ENCODE measurements at regions not wholly inside any gene's neighbourhood (a gene's known extent, or its start where the extent isn't known, plus 50 kb on each side); places are given as distances from the start of the nearest gene placed in this dataset.
A peak's percentile ranks its signal among the peaks of the same experiment; 100 is the strongest.
"Not testable (repeated sequence)": the region's sequence is repeated elsewhere in the genome, so short reads cannot be mapped to it uniquely, and the experiment has no call there.

DNA sequence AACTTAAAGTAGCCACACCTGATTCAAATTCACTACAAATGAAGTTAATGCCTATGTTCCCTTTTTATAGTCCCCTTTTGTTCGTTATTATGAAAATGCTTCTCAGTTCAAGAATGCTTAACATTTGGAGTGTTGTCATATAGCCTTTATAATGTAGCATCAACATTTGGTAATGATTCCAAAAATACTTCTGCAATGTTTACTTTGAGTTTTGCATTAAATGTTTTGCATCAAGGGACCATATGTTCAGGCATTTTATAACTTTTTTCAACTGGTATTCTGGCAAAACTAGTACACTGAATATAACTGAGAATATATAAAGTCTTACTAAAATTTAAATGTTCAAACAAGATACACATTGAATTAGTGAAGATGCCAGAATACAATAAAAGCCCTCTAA is 209.6 kb upstream of the SLC16A7 start:
- H3K36me3 ChIP-seq (ENCODE audit: insufficient read depth, low read length) = no peaks in the 10 kb centered on the region
- no peak overlapping the region for H3K4me2 ChIP-seq (ENCODE audit: low read length)
- no peaks in the 10 kb centered on the region for H3K27me3 ChIP-seq (ENCODE audit: control insufficient read depth, insufficient read depth, low read length)
- H3K9me3 ChIP-seq (replicated peaks; ENCODE audit: low read length) = no peaks in the 10 kb centered on the region
- H3K4me1 ChIP-seq (ENCODE audit: control insufficient read depth, insufficient read depth, low read length) = no peaks in the 10 kb centered on the region
- H3K4me3 ChIP-seq (ENCODE audit: low read length) = no peak overlapping the region
- H3K9ac ChIP-seq (ENCODE audit: low read depth, low read length) = no peak overlapping the region

DNA sequence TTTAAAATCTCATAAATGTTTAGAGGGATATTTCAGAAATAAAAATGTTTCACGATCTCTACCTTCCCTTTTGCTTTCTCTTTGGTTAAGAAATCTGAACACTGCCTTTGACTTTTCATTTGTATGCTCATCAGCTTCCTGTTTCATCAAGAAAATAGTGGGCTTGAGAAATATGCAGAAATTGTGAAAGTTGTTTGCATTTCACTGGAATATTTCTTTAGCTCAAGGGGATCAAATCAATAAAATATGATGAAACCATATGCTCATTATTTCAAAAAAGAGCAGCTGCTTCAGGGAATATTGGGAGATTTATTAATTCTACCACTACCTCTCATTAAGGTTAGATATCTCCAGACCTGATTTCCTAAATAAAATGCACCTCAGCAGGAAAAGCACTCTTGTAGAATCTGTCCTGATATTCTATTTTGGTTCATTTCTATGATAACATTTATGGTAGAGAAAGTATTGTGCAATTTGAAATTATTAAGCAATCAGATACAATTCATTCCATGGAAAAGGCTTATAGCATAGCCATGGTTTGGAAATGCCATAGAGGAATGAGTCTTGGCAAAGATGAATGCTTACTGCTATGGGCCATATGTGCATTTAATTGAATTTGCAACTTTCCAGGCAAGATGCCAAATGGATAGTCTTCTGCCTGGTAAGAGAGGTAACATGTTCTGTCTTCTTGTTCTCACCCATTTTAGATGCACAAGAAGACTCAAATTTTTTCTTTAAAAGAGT is 212.6 kb upstream of the SLC16A7 start:
- Histone ChIP-seq H3K4me2 (ENCODE audit: low read length) (peak overlapping the region; percentile 49), H3K4me1 (ENCODE audit: control insufficient read depth, insufficient read depth, low read length) (no peaks in the 10 kb centered on the region), H3K4me3 (ENCODE audit: low read length) (peak overlapping the region; percentile 37), H3K36me3 (ENCODE audit: insufficient read depth, low read length) (no peaks in the 10 kb centered on the region), H3K9me3 (replicated peaks; ENCODE audit: low read length) (no peaks in the 10 kb centered on the region), H3K27me3 (ENCODE audit: control insufficient read depth, insufficient read depth, low read length) (no peaks in the 10 kb centered on the region), H3K9ac (ENCODE audit: low read depth, low read length) (no peak overlapping the region)

DNA sequence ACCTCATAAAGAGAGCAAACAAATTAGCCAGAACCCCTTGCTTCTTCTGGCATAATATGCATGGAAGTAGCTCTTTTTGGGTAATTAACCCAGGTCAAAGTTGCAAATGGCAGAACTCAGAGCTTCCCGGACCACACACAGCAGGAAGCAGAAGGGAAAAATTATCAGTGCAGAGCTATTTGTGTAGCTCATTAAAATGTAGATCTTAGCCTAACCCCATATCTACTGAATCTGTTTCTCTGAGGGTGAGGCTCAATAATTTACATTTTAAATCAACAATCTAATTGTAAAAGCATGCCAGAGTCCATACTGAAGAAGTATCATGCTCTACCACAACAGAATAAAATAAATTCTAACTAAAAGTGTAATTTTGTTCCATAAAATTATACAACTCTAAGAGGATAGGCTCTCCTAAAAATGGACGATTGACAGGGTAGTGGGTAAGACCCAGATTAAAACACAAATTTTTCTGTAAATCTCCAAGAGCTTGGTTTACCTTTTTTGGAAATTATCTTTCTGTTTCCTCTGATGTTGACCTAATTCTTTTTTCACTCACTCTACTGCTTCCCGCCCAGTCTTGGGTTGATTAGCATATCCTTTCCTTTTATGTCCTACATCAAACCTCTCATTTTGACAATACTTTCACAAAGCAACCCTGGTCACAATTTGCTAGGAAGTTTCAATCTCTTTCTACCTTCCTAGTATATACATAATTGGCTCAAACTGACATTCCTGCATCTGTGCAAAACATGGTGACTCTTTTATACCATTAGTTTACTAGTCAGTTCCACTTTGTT is 213.3 kb upstream of the SLC16A7 start:
- Histone ChIP-seq H3K4me1 (ENCODE audit: control insufficient read depth, insufficient read depth, low read length) (no peaks in the 10 kb centered on the region), H3K9me3 (replicated peaks; ENCODE audit: low read length) (no peaks in the 10 kb centered on the region), H3K27me3 (ENCODE audit: control insufficient read depth, insufficient read depth, low read length) (no peaks in the 10 kb centered on the region), H3K9ac (ENCODE audit: low read depth, low read length) (no peak overlapping the region), H3K36me3 (ENCODE audit: insufficient read depth, low read length) (no peaks in the 10 kb centered on the region), H3K4me2 (ENCODE audit: low read length) (peak overlapping the region; percentile 49), H3K4me3 (ENCODE audit: low read length) (peak overlapping the region; percentile 37)

DNA sequence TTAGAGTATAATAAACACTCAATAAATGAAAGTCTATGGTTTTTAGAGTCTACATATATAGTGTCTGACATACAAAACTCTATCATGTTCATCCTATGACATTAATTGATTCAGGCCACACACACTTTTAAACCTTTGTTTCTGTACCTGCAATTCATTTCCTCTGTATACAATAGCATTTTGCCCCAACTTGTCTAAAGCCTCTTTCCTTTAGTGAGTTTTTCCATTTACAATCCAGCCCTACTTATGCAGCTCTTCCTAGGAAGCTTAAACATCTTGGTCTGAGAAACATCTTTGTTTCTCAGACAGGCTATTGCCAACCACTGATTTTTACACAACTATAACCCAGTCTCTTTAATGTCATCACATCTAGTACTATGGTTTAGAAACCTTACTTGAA is 214.7 kb upstream of the SLC16A7 start:
- Histone ChIP-seq H3K4me2 (ENCODE audit: low read length) (no peak overlapping the region), H3K4me3 (ENCODE audit: low read length) (no peak overlapping the region), H3K9me3 (replicated peaks; ENCODE audit: low read length) (no peaks in the 10 kb centered on the region), H3K27me3 (ENCODE audit: control insufficient read depth, insufficient read depth, low read length) (no peaks in the 10 kb centered on the region), H3K36me3 (ENCODE audit: insufficient read depth, low read length) (no peaks in the 10 kb centered on the region), H3K9ac (ENCODE audit: low read depth, low read length) (no peak overlapping the region), H3K4me1 (ENCODE audit: control insufficient read depth, insufficient read depth, low read length) (no peaks in the 10 kb centered on the region)

DNA sequence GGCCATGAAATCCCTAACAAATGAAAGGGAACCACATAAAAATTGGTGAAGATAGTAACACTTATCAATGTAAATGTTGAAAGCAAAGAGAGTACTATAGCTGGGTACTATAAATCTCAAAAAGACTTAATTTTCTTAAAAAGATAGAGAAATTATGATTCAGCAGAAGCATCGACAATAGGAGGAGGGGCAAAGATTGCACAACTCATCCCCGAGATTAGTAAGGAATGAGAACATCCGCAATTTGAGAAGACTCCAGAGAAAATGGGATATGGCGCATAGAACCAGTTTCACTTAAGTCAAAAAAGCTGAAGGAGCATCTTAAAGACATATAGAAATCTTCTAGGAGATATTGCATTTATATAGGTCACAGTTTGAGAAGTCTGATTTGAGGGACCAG is 220.2 kb upstream of the SLC16A7 start:
- Histone ChIP-seq H3K4me3 (ENCODE audit: low read length) (no peak overlapping the region), H3K4me1 (ENCODE audit: control insufficient read depth, insufficient read depth, low read length) (no peaks in the 10 kb centered on the region), H3K4me2 (ENCODE audit: low read length) (no peak overlapping the region), H3K9ac (ENCODE audit: low read depth, low read length) (no peak overlapping the region), H3K27me3 (ENCODE audit: control insufficient read depth, insufficient read depth, low read length) (no peaks in the 10 kb centered on the region), H3K9me3 (replicated peaks; ENCODE audit: low read length) (no peaks in the 10 kb centered on the region), H3K36me3 (ENCODE audit: insufficient read depth, low read length) (no peaks in the 10 kb centered on the region)

GRCh38 chr12:59374783-59375182 is 221.0 kb upstream of the SLC16A7 start:
- H3K9me3 ChIP-seq (replicated peaks; ENCODE audit: low read length) = no peaks in the 10 kb centered on the region
- H3K27me3 ChIP-seq (ENCODE audit: control insufficient read depth, insufficient read depth, low read length) = no peaks in the 10 kb centered on the region
- H3K36me3 ChIP-seq (ENCODE audit: insufficient read depth, low read length) = no peaks in the 10 kb centered on the region
- H3K4me2 ChIP-seq (ENCODE audit: low read length) = no peak overlapping the region
- H3K4me3 ChIP-seq (ENCODE audit: low read length) = no peak overlapping the region
- H3K9ac ChIP-seq (ENCODE audit: low read depth, low read length) = no peak overlapping the region
- no peaks in the 10 kb centered on the region for H3K4me1 ChIP-seq (ENCODE audit: control insufficient read depth, insufficient read depth, low read length)

- H3K4me2 ChIP-seq (ENCODE audit: low read length) = no peak overlapping the region
- no peak overlapping the region for H3K9ac ChIP-seq (ENCODE audit: low read depth, low read length)
- H3K27me3 ChIP-seq (ENCODE audit: control insufficient read depth, insufficient read depth, low read length) = no peaks in the 10 kb centered on the region
- H3K4me3 ChIP-seq (ENCODE audit: low read length) = no peak overlapping the region
- H3K4me1 ChIP-seq (ENCODE audit: control insufficient read depth, insufficient read depth, low read length) = no peaks in the 10 kb centered on the region
- no peaks in the 10 kb centered on the region for H3K9me3 ChIP-seq (replicated peaks; ENCODE audit: low read length)
- no peaks in the 10 kb centered on the region for H3K36me3 ChIP-seq (ENCODE audit: insufficient read depth, low read length)
Observed at GRCh38 chr12:59372956-59373355, 222.9 kb upstream of the SLC16A7 start.

GRCh38 chr12:59370933-59371332 is 224.9 kb upstream of the SLC16A7 start:
- Histone ChIP-seq H3K9me3 (replicated peaks; ENCODE audit: low read length) (no peaks in the 10 kb centered on the region), H3K9ac (ENCODE audit: low read depth, low read length) (no peak overlapping the region), H3K4me3 (ENCODE audit: low read length) (no peak overlapping the region), H3K4me1 (ENCODE audit: control insufficient read depth, insufficient read depth, low read length) (no peaks in the 10 kb centered on the region), H3K4me2 (ENCODE audit: low read length) (no peak overlapping the region), H3K27me3 (ENCODE audit: control insufficient read depth, insufficient read depth, low read length) (no peaks in the 10 kb centered on the region), H3K36me3 (ENCODE audit: insufficient read depth, low read length) (no peaks in the 10 kb centered on the region)

DNA sequence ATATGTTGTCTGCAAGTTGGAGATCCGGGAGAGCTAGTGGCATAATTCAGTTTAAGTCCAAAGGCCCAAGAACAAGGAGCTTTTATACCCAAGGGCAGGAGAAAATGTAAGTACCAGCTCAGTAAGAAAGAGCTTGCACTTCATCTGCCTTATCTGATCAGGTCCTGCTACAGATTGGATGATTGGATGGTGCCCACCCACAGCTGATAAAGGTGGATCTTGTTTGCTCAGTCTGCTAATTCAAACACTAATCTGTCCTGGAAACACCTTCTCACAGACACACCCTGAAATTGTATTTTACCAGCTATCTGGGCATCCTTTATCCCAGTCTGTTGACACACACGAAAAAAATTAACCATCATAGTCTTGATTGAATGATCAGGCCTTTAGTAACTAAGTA is 230.7 kb upstream of the SLC16A7 start:
- Histone ChIP-seq H3K36me3 (ENCODE audit: insufficient read depth, low read length) (no peaks in the 10 kb centered on the region), H3K9ac (ENCODE audit: low read depth, low read length) (no peak overlapping the region), H3K27me3 (ENCODE audit: control insufficient read depth, insufficient read depth, low read length) (no peaks in the 10 kb centered on the region)

GRCh38 chr12:59357811-59358210 is 238.0 kb upstream of the SLC16A7 start:
- H3K9me3 ChIP-seq (replicated peaks; ENCODE audit: low read length) = no peaks in the 10 kb centered on the region
- H3K4me2 ChIP-seq (ENCODE audit: low read length) = no peak overlapping the region
- no peak overlapping the region for H3K9ac ChIP-seq (ENCODE audit: low read depth, low read length)
- H3K27me3 ChIP-seq (ENCODE audit: control insufficient read depth, insufficient read depth, low read length) = no peaks in the 10 kb centered on the region
- H3K4me1 ChIP-seq (ENCODE audit: control insufficient read depth, insufficient read depth, low read length) = no peaks in the 10 kb centered on the region
- H3K36me3 ChIP-seq (ENCODE audit: insufficient read depth, low read length) = no peaks in the 10 kb centered on the region
- H3K4me3 ChIP-seq (ENCODE audit: low read length) = no peak overlapping the region

More for the DNA sequence above, 230.7 kb upstream of the SLC16A7 start:
- Histone ChIP-seq H3K4me1 (ENCODE audit: control insufficient read depth, insufficient read depth, low read length) (no peaks in the 10 kb centered on the region), H3K4me2 (ENCODE audit: low read length) (no peak overlapping the region), H3K9me3 (replicated peaks; ENCODE audit: low read length) (no peaks in the 10 kb centered on the region), H3K4me3 (ENCODE audit: low read length) (no peak overlapping the region)

DNA sequence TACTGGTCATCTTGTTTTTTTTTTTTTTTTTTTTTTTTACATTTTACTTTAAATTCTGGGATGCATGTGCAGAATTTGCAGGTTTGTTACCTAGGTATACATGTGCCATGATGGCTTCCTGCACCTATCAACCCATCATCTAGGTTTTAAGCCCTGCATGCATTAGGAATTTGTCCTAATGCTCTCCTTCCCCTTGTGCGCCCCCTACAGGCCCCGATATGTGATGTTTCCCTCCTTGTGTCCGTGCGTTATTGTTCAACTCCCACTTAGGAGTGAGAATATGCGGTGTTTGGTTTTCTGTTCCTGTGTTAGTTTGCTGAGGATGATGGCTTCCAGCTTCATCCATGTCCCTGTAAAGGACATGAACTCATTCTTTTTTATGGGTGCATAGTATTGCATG is 249.6 kb upstream of the SLC16A7 start:
- H3K9me3 ChIP-seq (replicated peaks; ENCODE audit: low read length); H3K27me3 ChIP-seq (ENCODE audit: control insufficient read depth, insufficient read depth, low read length); H3K4me1 ChIP-seq (ENCODE audit: control insufficient read depth, insufficient read depth, low read length); H3K36me3 ChIP-seq (ENCODE audit: insufficient read depth, low read length); H3K9ac ChIP-seq (ENCODE audit: low read depth, low read length); H3K4me3 ChIP-seq (ENCODE audit: low read length); H3K4me2 ChIP-seq (ENCODE audit: low read length): not testable (repeated sequence)

DNA sequence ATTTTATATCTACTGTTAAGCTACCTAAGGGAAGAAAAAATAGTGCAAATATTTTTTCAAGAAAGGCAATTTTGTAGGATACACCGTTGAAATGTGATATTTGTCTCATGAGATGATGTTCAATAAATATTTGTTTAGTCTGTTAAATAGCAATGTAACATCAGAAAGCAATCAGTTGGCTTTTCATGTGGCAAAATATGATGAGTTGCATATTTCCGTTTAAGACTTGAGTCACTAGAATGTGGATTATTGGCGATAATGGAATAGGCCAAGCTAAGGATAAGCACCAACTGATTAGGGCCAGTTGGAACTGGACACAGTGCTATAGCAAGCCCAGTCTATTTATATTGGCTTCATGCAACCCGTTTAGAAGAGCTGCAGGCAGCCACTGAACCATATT is 250.4 kb upstream of the SLC16A7 start:
- no peaks in the 10 kb centered on the region for H3K27me3 ChIP-seq (ENCODE audit: control insufficient read depth, insufficient read depth, low read length)
- H3K9me3 ChIP-seq (replicated peaks; ENCODE audit: low read length) = no peaks in the 10 kb centered on the region
- H3K36me3 ChIP-seq (ENCODE audit: insufficient read depth, low read length) = no peaks in the 10 kb centered on the region
- H3K4me2 ChIP-seq (ENCODE audit: low read length) = no peak overlapping the region
- H3K9ac ChIP-seq (ENCODE audit: low read depth, low read length) = no peak overlapping the region
- H3K4me3 ChIP-seq (ENCODE audit: low read length) = no peak overlapping the region
- no peaks in the 10 kb centered on the region for H3K4me1 ChIP-seq (ENCODE audit: control insufficient read depth, insufficient read depth, low read length)

Measured in skeletal muscle satellite cell (primary cell).